GM23338 (cell line): ENCODE measurements at regions not wholly inside any gene's neighbourhood (a gene's known extent, or its start where the extent isn't known, plus 50 kb on each side); places are given as distances from the start of the nearest gene placed in this dataset.

ENCODE experiments used
- ATAC-seq: fragments of 200-7000 bp; cut with Tn5 transposase; 3 replicates; pipeline ENCODE4 v1.9.1; 2020
- DNase-seq: peaks from one replicate; pipeline ENCODE4 v3.0.0-alpha.2; 2015; ENCODE audit warnings: low spot score
- H2AFZ ChIP-seq: fragments of 200-600 bp; sonication (generic); 2 replicates; pipeline ENCODE4 v1.8.0; 2016; ENCODE audit warnings: antibody characterized with exemption, mild to moderate bottlenecking, moderate library complexity
- H3F3A ChIP-seq: fragments of 200-600 bp; sonication (generic); replicated peaks from 2 replicates; pipeline ENCODE4 v1.8.0; 2017; ENCODE audit warnings: antibody characterized with exemption, mixed run types, low read depth
- H3K27ac ChIP-seq: fragments of 200-600 bp; sonication (generic); 2 replicates; pipeline ENCODE4 v1.6.1; 2016; ENCODE audit warnings: low read depth
- H3K27me3 ChIP-seq: fragments of 200-600 bp; sonication (generic); 2 replicates; pipeline ENCODE4 v1.8.0; 2016; ENCODE audit warnings: mild to moderate bottlenecking, mixed run types, moderate library complexity; ENCODE audit not compliant: insufficient read depth
- H3K36me3 ChIP-seq: fragments of 200-600 bp; sonication (generic); 2 replicates; pipeline ENCODE4 v1.8.0; 2016; ENCODE audit warnings: mild to moderate bottlenecking; ENCODE audit not compliant: insufficient read depth
- H3K4me1 ChIP-seq: fragments of 200-600 bp; sonication (generic); 2 replicates; pipeline ENCODE4 v1.8.0; 2016; ENCODE audit warnings: mild to moderate bottlenecking, moderate library complexity; ENCODE audit not compliant: insufficient read depth
- H3K4me2 ChIP-seq: fragments of 200-600 bp; sonication (generic); 2 replicates; pipeline ENCODE4 v1.7.1; 2017; ENCODE audit warnings: mixed run types
- H3K4me3 ChIP-seq: fragments of 200-600 bp; sonication (generic); 2 replicates; pipeline ENCODE4 v1.6.1; 2016; ENCODE audit warnings: mixed run types
- H3K79me2 ChIP-seq: fragments of 200-600 bp; sonication (generic); replicated peaks from 2 replicates; pipeline ENCODE4 v1.8.0; 2017; ENCODE audit warnings: mild to moderate bottlenecking; ENCODE audit not compliant: insufficient read depth
- H3K9me2 ChIP-seq: fragments of 200-600 bp; sonication (generic); 2 replicates; pipeline ENCODE4 v1.8.0; 2017; ENCODE audit not compliant: insufficient read depth
- H4K20me1 ChIP-seq: fragments of 200-600 bp; sonication (generic); replicated peaks from 2 replicates; pipeline ENCODE4 v1.8.0; 2017; ENCODE audit warnings: mild to moderate bottlenecking; ENCODE audit not compliant: insufficient read depth
- H3K27ac Mint-ChIP-seq: 2 replicates; pipeline ENCODE4 v1.8.0; 2020; ENCODE audit warnings: inconsistent platforms, mild to moderate bottlenecking, moderate library complexity, mixed read lengths
- H3K27me3 Mint-ChIP-seq: 3 replicates; pipeline ENCODE4 v1.8.0; 2022; ENCODE audit warnings: low read depth, mild to moderate bottlenecking, moderate library complexity, mixed read lengths, inconsistent platforms; ENCODE audit not compliant: insufficient read depth, poor library complexity
- H3K36me3 Mint-ChIP-seq: 3 replicates; pipeline ENCODE4 v1.8.0; 2021; ENCODE audit warnings: low read depth, mild to moderate bottlenecking, inconsistent platforms, moderate library complexity, mixed read lengths
- H3K4me1 Mint-ChIP-seq: 3 replicates; pipeline ENCODE4 v1.8.0; 2020; ENCODE audit warnings: mild to moderate bottlenecking, inconsistent platforms, mixed read lengths
- H3K4me3 Mint-ChIP-seq: 3 replicates; pipeline ENCODE4 v1.8.0; 2021; ENCODE audit warnings: moderate library complexity, mild to moderate bottlenecking, inconsistent platforms, mixed read lengths
- H3K9me3 Mint-ChIP-seq: 3 replicates; pipeline ENCODE4 v1.8.0; 2020; ENCODE audit warnings: moderate library complexity, mild to moderate bottlenecking, inconsistent platforms, mixed read lengths
- CTCF ChIP-seq, 2 experiments: fragments of 200-600 bp in 1 of 2; sonication (generic) in 1 of 2; conservative IDR thresholded peaks; 2 replicates each; pipeline versions ENCODE4 v1.5.1 to v1.6.1; 2016 to 2017; ENCODE audit warnings: antibody characterized with exemption in 2 of 2, low read depth in 2 of 2, mild to moderate bottlenecking in 2 of 2, moderate library complexity in 1 of 2
- ETS1 ChIP-seq: IDR thresholded peaks from 2 replicates; pipeline ENCODE4 v1.6.1; 2016; ENCODE audit warnings: antibody characterized with exemption
- EZH2 ChIP-seq: fragments of 200-600 bp; sonication (generic); IDR thresholded peaks from one replicate; pipeline ENCODE4 v1.8.0; 2017; ENCODE audit warnings: antibody characterized with exemption, mild to moderate bottlenecking, low read depth; ENCODE audit not compliant: unreplicated experiment
- EZH2phosphoT487 ChIP-seq: fragments of 200-600 bp; sonication (generic); IDR thresholded peaks from one replicate; pipeline ENCODE4 v1.8.1; 2018; ENCODE audit warnings: antibody characterized with exemption; ENCODE audit not compliant: unreplicated experiment
- JUNB ChIP-seq: IDR thresholded peaks from one replicate; pipeline ENCODE4 v1.6.1; 2016; ENCODE audit warnings: antibody characterized with exemption; ENCODE audit not compliant: unreplicated experiment
- ZNF331 ChIP-seq: fragments of 250-450 bp; sonication (Bioruptor Pico); IDR thresholded peaks from 2 replicates; pipeline ENCODE4 v1.5.0; 2020; ENCODE audit warnings: low read depth, mild to moderate bottlenecking, moderate library complexity
- ZNF462 ChIP-seq: fragments of 250-450 bp; sonication (Bioruptor Pico); IDR thresholded peaks from 2 replicates; pipeline ENCODE4 v1.5.0; 2020; ENCODE audit warnings: mild to moderate bottlenecking, moderate library complexity

- Histone ChIP-seq H2AFZ (no peak overlapping the region), H3K79me2 (no peaks in the 10 kb centered on the region), H3K27me3 (no peaks in the 10 kb centered on the region), H3K4me1 (no peaks in the 10 kb centered on the region), H3K9me2 (no peaks in the 10 kb centered on the region), H3K4me2 (no peak overlapping the region), H4K20me1 (no peaks in the 10 kb centered on the region), H3K27ac (no peak overlapping the region), H3K36me3 (no peaks in the 10 kb centered on the region), H3K4me3 (no peak overlapping the region), H3F3A (no peaks in the 10 kb centered on the region)
- TF ChIP-seq CTCF (conservative IDR thresholded peaks at IDR 0.05; ENCODE audit: low read depth in 2 of 2) (no peak), ZNF331 (no peak), ETS1 (no peak), EZH2 (no peak)
- H3K4me3 Mint-ChIP-seq, result no peak overlapping the region
- no peak for DNase-seq
- H3K27ac Mint-ChIP-seq, result no peak overlapping the region
- no peaks in the 10 kb centered on the region; the same call in 2 of the 3 replicates for H3K4me1 Mint-ChIP-seq
- peaks cover 65% of the 10 kb centered on the region for H3K9me3 Mint-ChIP-seq
- no peaks in the 10 kb centered on the region for H3K27me3 Mint-ChIP-seq
- ATAC-seq, result no peak
- H3K36me3 Mint-ChIP-seq, result no peaks in the 10 kb centered on the region
Measured at GRCh38 chr2:5437375-5437774, 254.8 kb upstream of the SOX11 start.

GRCh38 chr2:5440174-5440573 lies 252.0 kb upstream of the SOX11 start:
- H3K9me2 ChIP-seq, result no peaks in the 10 kb centered on the region
- no peak overlapping the region for H2AFZ ChIP-seq
- H3K4me2 ChIP-seq, result no peak overlapping the region
- Mint-ChIP-seq H3K9me3 (peaks cover 74% of the 10 kb centered on the region), H3K4me1 (no peaks in the 10 kb centered on the region; the same call in 2 of the 3 replicates), H3K27ac (no peak overlapping the region), H3K36me3 (peaks cover 4% of the 10 kb centered on the region; the same call in 1 of the 3 replicates), H3K27me3 (no peaks in the 10 kb centered on the region), H3K4me3 (no peak overlapping the region)
- no peaks in the 10 kb centered on the region for H3F3A ChIP-seq
- H3K79me2 ChIP-seq, result no peaks in the 10 kb centered on the region
- no peak overlapping the region for H3K27ac ChIP-seq
- DNase-seq, result no peak
- H3K4me1 ChIP-seq, result no peaks in the 10 kb centered on the region
- no peak overlapping the region for H3K4me3 ChIP-seq
- ATAC-seq, result no peak
- H4K20me1 ChIP-seq, result no peaks in the 10 kb centered on the region
- H3K36me3 ChIP-seq, result no peaks in the 10 kb centered on the region
- TF ChIP-seq EZH2phosphoT487 (no peak), JUNB (no peak), ZNF462 (CRISPR knock-in tag) (no peak)
- H3K27me3 ChIP-seq, result no peaks in the 10 kb centered on the region
